HUES64 (cell line): ENCODE measurements at regions not wholly inside any gene's neighbourhood (a gene's known extent, or its start where the extent isn't known, plus 50 kb on each side); places are given as distances from the start of the nearest gene placed in this dataset.

ENCODE experiments used
- H3K27ac ChIP-seq: 2 replicates; pipeline ENCODE4 v1.7.0; 2013; ENCODE audit warnings: low read depth, low read length, inconsistent platforms
- H3K27me3 ChIP-seq: 2 replicates; pipeline ENCODE4 v1.6.1; 2013; ENCODE audit warnings: mild to moderate bottlenecking, low read length; ENCODE audit not compliant: insufficient read depth
- H3K36me3 ChIP-seq: 2 replicates; pipeline ENCODE4 v1.6.1; 2013; ENCODE audit warnings: mild to moderate bottlenecking, low read length; ENCODE audit not compliant: insufficient read depth
- H3K4me1 ChIP-seq: 2 replicates; pipeline ENCODE4 v1.6.1; 2013; ENCODE audit warnings: mild to moderate bottlenecking, low read length, moderate library complexity; ENCODE audit not compliant: insufficient read depth
- H3K4me3 ChIP-seq: 2 replicates; pipeline ENCODE4 v1.5.1; 2013; ENCODE audit warnings: mild to moderate bottlenecking, low read length, moderate library complexity
- H3K9ac ChIP-seq: 2 replicates; pipeline ENCODE4 v1.6.1; 2013; ENCODE audit warnings: mild to moderate bottlenecking, low read depth, low read length
- H3K9me3 ChIP-seq: 2 replicates; pipeline ENCODE4 v1.6.1; 2013; ENCODE audit warnings: low read depth, low read length; ENCODE audit not compliant: insufficient read depth
- WGBS: fragments of 150-250, 120-280 bp; methylation state at CpG from one replicate; pipeline ENCODE4 v1.1.7; 2013; ENCODE audit warnings: missing lambda C conversion rate; 5-methylcytosine and 5-hydroxymethylcytosine counted together

DNA sequence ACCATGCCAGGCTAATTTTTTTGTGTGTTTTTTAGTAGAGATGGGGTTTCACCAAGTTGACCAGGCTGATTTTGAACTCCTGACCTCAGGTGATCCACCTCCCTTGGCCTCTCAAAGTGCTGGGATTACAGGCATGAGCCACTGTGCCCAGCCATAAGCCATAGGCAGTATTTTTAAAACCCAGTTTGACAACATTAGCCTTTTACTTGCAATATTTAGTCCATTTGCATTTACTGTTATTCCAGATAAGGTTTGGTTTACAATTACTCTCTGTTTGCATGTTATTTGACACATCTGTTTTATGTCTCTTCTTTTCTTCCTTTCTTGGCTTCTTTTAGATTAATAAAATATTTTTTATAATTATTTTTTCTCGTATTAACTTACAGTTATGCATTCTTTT is 83.6 kb upstream of the EPHB3 start:
- Histone ChIP-seq H3K4me1 (peaks cover 2% of the 10 kb centered on the region; the same call in 1 of the 2 replicates), H3K27ac (no peak overlapping the region), H3K4me3 (no peak overlapping the region), H3K27me3 (no peaks in the 10 kb centered on the region), H3K9ac (no peak overlapping the region), H3K9me3 (no peaks in the 10 kb centered on the region), H3K36me3 (no peaks in the 10 kb centered on the region)
- no CpG with 5 or more reads among the region's 1 CpG for WGBS

GRCh38 chr3:184479426-184480126 is 82.0 kb upstream of the EPHB3 start:
- Histone ChIP-seq H3K27me3 (no peaks in the 10 kb centered on the region), H3K9ac (no peak overlapping the region), H3K4me3 (no peak overlapping the region), H3K9me3 (no peaks in the 10 kb centered on the region), H3K4me1 (peaks cover 2% of the 10 kb centered on the region; the same call in 1 of the 2 replicates), H3K36me3 (no peaks in the 10 kb centered on the region), H3K27ac (no peak overlapping the region)
- WGBS: 82% methylated on average over 8 of the region's 8 CpGs

DNA sequence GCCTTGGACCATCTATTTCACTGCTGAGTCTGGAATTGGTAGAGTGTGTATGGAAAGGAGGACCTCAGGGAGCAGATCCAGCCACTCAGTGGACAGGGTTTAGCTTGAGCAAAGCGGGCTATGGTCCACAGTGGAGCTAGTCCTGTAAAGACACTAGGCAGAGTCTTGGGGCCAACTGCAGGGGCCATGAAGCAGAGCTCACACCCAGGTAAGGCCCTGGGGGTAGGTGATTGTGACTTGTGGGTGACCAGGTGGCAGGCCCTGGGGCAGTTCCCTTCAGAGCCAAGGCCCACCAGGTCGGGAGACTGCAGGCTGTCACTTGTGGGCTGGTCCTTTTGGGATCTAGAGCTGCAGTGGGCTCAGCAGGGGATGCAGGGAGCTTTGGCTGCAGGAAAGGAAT is 80.8 kb upstream of the EPHB3 start:
- Histone ChIP-seq H3K9ac (no peak overlapping the region), H3K4me1 (peaks cover 2% of the 10 kb centered on the region; the same call in 1 of the 2 replicates), H3K27ac (no peak overlapping the region), H3K4me3 (no peak overlapping the region), H3K27me3 (no peaks in the 10 kb centered on the region), H3K9me3 (no peaks in the 10 kb centered on the region), H3K36me3 (no peaks in the 10 kb centered on the region)
- 85% methylated on average over 2 of the region's 2 CpGs for WGBS

GRCh38 chr3:184481984-184482671 is 79.5 kb upstream of the EPHB3 start:
- Histone ChIP-seq H3K9ac (no peak overlapping the region), H3K4me3 (no peak overlapping the region), H3K36me3 (no peaks in the 10 kb centered on the region), H3K4me1 (peaks cover 2% of the 10 kb centered on the region; the same call in 1 of the 2 replicates), H3K27ac (no peak overlapping the region), H3K9me3 (no peaks in the 10 kb centered on the region), H3K27me3 (no peaks in the 10 kb centered on the region)
- WGBS: 81% methylated on average over 7 of the region's 7 CpGs

- H3K4me1 ChIP-seq: no peaks in the 10 kb centered on the region
- no peak overlapping the region for H3K4me3 ChIP-seq
- H3K9me3 ChIP-seq: no peaks in the 10 kb centered on the region
- no peaks in the 10 kb centered on the region for H3K27me3 ChIP-seq
- no peaks in the 10 kb centered on the region for H3K36me3 ChIP-seq
- H3K27ac ChIP-seq: no peak overlapping the region
- no peak overlapping the region for H3K9ac ChIP-seq
- WGBS: 49% methylated on average over 2 of the region's 2 CpGs
Measured at GRCh38 chr3:184485241-184485640, 76.3 kb upstream of the EPHB3 start.

GRCh38 chr3:184485906-184486305 is 75.7 kb upstream of the EPHB3 start:
- no peaks in the 10 kb centered on the region for H3K27me3 ChIP-seq
- H3K36me3 ChIP-seq: no peaks in the 10 kb centered on the region
- no peak overlapping the region for H3K9ac ChIP-seq
- H3K4me1 ChIP-seq: no peaks in the 10 kb centered on the region
- no peak overlapping the region for H3K4me3 ChIP-seq
- WGBS: 91% methylated on average over 2 of the region's 3 CpGs
- no peaks in the 10 kb centered on the region for H3K9me3 ChIP-seq
- H3K27ac ChIP-seq: no peak overlapping the region

DNA sequence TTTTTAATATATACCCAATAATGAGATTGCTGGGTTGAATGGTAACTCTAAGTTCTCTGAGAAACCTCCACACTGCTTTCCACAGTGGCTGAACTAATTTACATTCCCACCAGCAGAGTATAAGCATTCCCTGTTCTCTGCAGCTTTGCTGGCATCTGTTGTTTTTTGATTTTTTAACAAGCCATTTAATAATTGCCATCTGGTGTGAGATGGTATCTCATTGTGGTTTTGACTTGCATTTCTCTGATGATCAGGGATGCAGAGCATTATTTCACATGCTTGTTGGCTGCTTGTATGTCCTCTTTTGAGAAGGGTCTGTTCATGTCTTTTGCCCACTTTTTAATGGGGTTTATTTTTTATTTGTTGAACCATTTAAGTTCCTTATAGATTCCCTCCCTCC is 75.0 kb upstream of the EPHB3 start:
- no peak overlapping the region for H3K27ac ChIP-seq
- no peaks in the 10 kb centered on the region for H3K4me1 ChIP-seq
- H3K9me3 ChIP-seq: no peaks in the 10 kb centered on the region
- peaks cover 4% of the 10 kb centered on the region; the same call in 1 of the 2 replicates for H3K27me3 ChIP-seq
- no peak overlapping the region for H3K4me3 ChIP-seq
- H3K9ac ChIP-seq: no peak overlapping the region
- H3K36me3 ChIP-seq: no peaks in the 10 kb centered on the region

GRCh38 chr3:184488577-184488976 is 73.0 kb upstream of the EPHB3 start:
- H3K9ac ChIP-seq: no peak overlapping the region
- no peaks in the 10 kb centered on the region for H3K4me1 ChIP-seq
- peaks cover 17% of the 10 kb centered on the region for H3K27me3 ChIP-seq
- WGBS: 87% methylated on average over 5 of the region's 6 CpGs
- H3K9me3 ChIP-seq: no peaks in the 10 kb centered on the region
- no peak overlapping the region for H3K4me3 ChIP-seq
- H3K27ac ChIP-seq: no peak overlapping the region
- no peaks in the 10 kb centered on the region for H3K36me3 ChIP-seq

- 89% methylated on average over 3 of the region's 3 CpGs for WGBS
- H3K27ac ChIP-seq: no peak overlapping the region
- H3K4me1 ChIP-seq: no peaks in the 10 kb centered on the region
- no peaks in the 10 kb centered on the region for H3K36me3 ChIP-seq
- no peak overlapping the region for H3K9ac ChIP-seq
- H3K27me3 ChIP-seq: peaks cover 23% of the 10 kb centered on the region
- H3K9me3 ChIP-seq: no peaks in the 10 kb centered on the region
- H3K4me3 ChIP-seq: no peak overlapping the region
Measured at GRCh38 chr3:184489268-184489841, 72.2 kb upstream of the EPHB3 start.

DNA sequence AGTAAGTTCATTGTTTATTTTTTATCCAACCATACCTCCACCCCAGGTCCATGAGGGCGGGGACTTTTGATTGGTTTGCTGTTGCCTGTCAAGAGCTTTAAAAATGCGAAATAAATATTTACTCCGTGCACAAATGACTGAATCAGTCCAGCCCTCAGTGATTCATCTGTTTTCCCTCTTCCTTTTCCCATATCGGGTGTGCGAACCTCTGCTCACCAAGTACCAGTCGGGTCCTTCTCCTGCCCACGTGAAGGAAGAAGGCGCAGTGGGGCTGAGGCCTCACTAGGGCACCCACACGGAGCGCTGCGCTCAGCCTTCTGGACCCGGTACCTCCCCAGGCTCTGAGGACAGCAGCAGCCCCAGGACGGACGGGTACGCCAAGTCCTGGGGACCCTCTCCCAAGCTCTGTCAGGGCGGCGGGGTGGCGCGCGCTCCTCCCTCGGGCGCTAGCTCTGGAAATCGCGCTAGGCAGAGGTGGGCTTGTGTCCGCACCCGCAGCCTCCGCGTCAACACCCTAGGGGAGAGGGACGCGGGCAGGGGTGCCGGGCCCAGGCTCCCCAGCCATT is 70.5 kb upstream of the EPHB3 start:
- H3K9ac ChIP-seq: no peak overlapping the region
- 93% methylated on average over 31 of the region's 31 CpGs for WGBS

DNA sequence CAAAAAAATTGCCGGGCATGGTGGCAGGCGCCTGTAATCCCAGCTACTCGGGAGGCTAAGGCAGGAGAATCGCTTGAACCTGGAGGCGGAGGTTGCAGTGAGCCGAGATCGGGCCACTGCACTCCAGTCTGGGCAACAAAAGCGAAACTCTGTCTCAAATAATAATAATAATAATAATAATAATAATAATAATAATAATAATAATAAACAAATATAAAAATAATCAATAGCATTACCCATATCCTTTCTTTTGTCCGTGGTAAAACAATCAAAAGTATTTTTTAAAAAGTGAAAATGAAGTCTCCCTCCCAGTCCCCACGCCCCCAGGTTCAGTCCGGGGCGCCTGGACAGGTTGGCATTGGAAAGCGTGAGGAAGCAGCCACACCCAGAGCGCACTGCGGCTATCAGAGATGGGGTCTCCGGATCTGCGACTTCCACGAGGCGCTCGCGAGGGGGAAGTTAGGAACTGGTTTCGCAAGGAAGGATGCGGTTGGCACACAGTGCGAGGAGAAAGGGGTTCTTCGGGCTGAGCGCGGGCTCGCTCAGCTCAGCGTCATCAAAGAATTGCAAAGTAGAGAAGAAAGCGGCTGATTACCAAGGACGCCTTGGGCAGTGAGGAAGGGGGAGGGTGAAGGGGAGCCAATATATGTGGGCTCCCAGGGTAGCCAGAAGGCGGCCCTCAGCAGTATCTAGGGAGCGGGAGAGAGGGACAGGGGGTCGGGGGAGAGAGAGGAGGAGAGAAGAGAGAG is 69.5 kb upstream of the EPHB3 start:
- Histone ChIP-seq H3K4me1 (no peaks in the 10 kb centered on the region), H3K27ac (no peak overlapping the region), H3K9me3 (no peaks in the 10 kb centered on the region), H3K9ac (no peak overlapping the region), H3K36me3 (no peaks in the 10 kb centered on the region), H3K4me3 (peak overlapping the region; percentile 42), H3K27me3 (peaks cover 23% of the 10 kb centered on the region)
- 52% methylated on average over 30 of the region's 34 CpGs for WGBS

More for the DNA sequence above, 70.5 kb upstream of the EPHB3 start:
- Histone ChIP-seq H3K36me3 (no peaks in the 10 kb centered on the region), H3K27me3 (peaks cover 23% of the 10 kb centered on the region), H3K27ac (no peak overlapping the region), H3K4me3 (no peak overlapping the region), H3K9me3 (no peaks in the 10 kb centered on the region), H3K4me1 (no peaks in the 10 kb centered on the region)
